ENCODE measurements at regions not wholly inside any gene's neighbourhood (a gene's known extent, or its start where the extent isn't known, plus 50 kb on each side); places are given as distances from the start of the nearest gene placed in this dataset.
"Not testable (repeated sequence)": the region's sequence is repeated elsewhere in the genome, so short reads cannot be mapped to it uniquely, and the experiment has no call there.

- DNase-seq (ENCODE audit: low read depth), result no peak
- H3K4me3 ChIP-seq (ENCODE audit: low read depth, low read length), result no peak overlapping the region
- no peak for TF ChIP-seq CTCF (conservative IDR thresholded peaks at IDR 0.05; ENCODE audit: low read depth, low read length)
Measured at GRCh38 chr3:104257486-104257885, 1109.2 kb upstream of the ALCAM start.

DNA sequence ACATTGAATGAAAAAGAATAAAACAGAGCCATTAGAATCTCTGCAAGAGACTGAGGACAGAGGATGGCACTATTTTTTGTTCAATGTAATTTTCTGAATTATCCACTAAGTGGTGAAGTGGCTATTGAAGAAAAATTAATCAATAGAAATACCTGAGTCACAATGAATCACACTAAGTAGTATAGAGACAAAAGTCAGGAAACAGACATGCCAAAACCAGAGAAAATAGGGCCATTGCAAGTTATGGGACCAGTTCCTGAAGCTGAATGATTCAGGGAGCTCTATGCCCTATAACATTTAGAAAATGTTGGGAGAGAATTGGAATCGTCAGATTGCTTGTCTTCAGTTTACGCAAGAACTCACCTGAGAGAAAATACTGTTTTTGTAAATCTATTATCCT, 1103.2 kb upstream of the ALCAM start:
- no peak for TF ChIP-seq CTCF (conservative IDR thresholded peaks at IDR 0.05; ENCODE audit: low read depth, low read length)
- H3K4me3 ChIP-seq (ENCODE audit: low read depth, low read length), result no peak overlapping the region
- DNase-seq (ENCODE audit: low read depth), result no peak

DNA sequence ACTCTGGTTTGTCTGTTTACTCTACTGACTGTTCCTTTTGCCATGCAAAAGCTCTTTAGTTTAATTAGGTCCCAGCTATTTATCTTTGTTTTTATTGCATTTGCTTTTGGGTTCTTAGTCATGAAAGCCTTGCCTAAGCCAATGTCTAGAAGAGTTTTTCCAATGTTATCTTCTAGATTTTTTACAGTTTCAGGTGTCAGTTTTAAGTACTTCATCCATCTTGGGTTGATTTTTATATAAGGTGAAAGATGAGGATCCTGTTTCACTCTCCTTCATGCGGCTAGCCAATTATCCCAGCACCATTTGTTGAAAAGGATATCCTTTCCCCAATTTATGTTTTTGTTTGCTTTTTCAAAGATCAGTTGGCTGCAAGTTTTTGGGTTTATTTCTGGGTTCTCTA, 1100.5 kb upstream of the ALCAM start:
- H3K4me3 ChIP-seq (ENCODE audit: low read depth, low read length); DNase-seq (ENCODE audit: low read depth): not testable (repeated sequence)

DNA sequence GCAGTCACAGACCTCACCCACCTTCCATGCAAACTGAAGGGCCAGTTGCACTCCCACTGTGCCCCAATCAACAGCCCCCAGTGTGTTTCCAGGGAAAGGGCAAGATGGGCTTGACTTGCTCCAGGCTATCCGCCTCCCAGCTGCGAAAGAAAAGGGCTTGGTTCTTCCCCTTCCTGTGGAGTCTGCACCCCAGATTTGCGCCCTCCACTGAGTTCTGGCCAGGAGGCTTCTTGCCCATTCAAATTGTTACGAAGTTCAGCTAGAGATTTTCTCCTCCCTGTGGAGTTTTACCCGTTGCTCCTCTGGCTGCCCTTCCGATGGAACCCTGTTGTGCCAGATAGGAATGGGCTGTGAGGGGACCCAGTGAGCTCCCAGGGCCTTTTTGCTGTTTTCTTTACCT, 1096.9 kb upstream of the ALCAM start:
- peak; percentile 14 for DNase-seq (ENCODE audit: low read depth)
- H3K4me3 ChIP-seq (ENCODE audit: low read depth, low read length), result no peak overlapping the region
- TF ChIP-seq CTCF (conservative IDR thresholded peaks at IDR 0.05; ENCODE audit: low read depth, low read length), result no peak

DNA sequence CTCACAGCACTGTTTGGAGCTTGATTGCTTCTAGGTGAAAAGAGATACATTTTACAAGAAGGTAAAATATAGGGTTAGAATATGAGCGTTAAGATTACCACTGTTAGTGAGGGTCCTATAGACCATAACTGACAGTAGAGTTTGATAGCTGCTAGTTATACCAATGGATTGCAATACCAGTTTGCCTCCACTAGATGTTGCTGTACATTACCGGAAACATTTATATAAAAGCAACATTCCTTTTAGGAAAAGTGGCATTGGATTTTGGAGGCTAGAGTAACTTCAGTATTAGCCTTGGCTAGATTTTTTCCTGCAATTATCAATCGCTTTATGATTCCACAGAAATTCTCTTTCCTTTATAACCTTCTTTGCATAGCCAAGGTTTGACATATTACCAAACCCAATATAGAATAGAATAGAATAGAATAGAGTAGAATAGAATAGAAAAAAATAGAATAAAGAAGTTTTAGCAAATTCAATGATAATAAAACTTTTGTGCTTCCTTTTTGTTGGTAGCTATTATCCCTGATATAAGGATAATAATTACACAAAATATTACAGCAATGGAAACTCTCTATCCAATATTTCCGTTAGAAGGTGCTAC, 1093.6 kb upstream of the ALCAM start:
- peak; percentile 63 for DNase-seq (ENCODE audit: low read depth)
- TF ChIP-seq CTCF (conservative IDR thresholded peaks at IDR 0.05; ENCODE audit: low read depth, low read length), result peak; percentile 73
- no peak overlapping the region for H3K4me3 ChIP-seq (ENCODE audit: low read depth, low read length)

DNA sequence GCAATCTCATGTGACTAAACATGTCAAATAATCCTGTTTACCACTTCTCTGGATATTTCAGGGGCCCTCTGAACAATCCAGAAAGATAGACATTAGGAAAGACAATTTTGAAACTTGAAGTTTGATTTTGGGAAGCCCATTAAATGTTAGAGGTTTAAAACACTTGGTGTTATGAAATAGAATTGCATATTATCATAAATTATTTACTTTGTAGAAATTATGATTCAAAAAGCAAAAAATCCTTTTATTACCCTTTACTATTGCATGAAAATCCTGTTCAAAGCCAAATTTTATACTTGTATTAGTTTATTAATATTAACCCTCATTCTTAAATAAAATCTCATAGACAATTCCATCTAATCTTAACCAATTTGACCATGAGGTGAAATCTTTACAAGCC, 1091.5 kb upstream of the ALCAM start:
- TF ChIP-seq CTCF (conservative IDR thresholded peaks at IDR 0.05; ENCODE audit: low read depth, low read length), result no peak
- no peak overlapping the region for H3K4me3 ChIP-seq (ENCODE audit: low read depth, low read length)
- no peak for DNase-seq (ENCODE audit: low read depth)

DNA sequence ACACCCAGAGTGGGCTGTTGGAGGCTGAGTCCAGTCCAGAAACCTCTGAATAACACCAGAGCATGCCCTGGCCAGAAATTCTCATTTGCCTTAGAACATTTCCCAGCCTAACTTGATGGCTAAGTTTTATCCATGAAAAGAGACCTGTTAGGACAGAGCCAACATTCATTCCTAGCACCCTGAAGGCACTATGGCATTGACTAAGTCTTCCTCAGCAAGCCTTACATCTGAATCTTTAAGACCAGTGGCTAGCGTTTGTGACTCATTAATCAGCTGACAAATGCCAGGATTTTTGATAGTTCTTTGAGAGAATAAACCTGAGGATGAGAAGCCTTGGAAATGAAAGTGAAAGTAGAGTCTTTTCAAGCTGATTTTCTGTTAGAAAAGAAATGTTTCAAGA, 1087.1 kb upstream of the ALCAM start:
- H3K4me3 ChIP-seq (ENCODE audit: low read depth, low read length), result no peak overlapping the region
- DNase-seq (ENCODE audit: low read depth), result peak; percentile 79
- TF ChIP-seq CTCF (conservative IDR thresholded peaks at IDR 0.05; ENCODE audit: low read depth, low read length), result no peak
